ENCODE measurements at regions not wholly inside any gene's neighbourhood (a gene's known extent, or its start where the extent isn't known, plus 50 kb on each side); places are given as distances from the start of the nearest gene placed in this dataset.
"Not testable (repeated sequence)": the region's sequence is repeated elsewhere in the genome, so short reads cannot be mapped to it uniquely, and the experiment has no call there.

- no peak for DNase-seq
Measured at GRCh38 chr12:124379379-124379937, 84.6 kb downstream of the RFLNA start.

GRCh38 chr12:124378926-124379325 is 84.0 kb downstream of the RFLNA start:
- no peak for DNase-seq

- no peak for DNase-seq
Measured at GRCh38 chr12:124377981-124378509, 83.2 kb downstream of the RFLNA start.

- DNase-seq, result no peak
Measured at GRCh38 chr12:124376435-124376834, 81.5 kb downstream of the RFLNA start.

- no peak for DNase-seq
Measured at GRCh38 chr12:124375789-124376175, 80.9 kb downstream of the RFLNA start.

GRCh38 chr12:124375141-124375788 is 80.4 kb downstream of the RFLNA start:
- DNase-seq, result no peak

DNA sequence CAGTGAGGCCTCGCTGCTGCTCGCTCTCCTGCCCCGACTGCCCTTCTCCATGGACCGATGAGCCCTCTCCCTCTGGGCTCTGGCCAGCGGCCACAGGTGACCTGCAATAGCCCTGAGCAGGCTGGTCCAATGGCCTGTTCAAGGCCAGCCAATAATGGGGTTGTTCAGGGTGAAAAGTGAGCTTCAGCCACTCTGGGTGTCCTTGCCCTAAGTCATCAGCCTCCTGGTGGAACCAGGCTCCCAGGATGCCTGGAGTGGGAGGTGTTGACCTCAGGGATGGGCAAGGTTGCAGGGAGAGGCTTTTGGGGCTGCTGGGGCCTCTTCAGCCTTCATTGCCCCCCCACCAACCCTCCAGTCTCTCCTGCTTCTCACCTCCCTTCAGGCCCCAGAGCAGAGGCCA is 79.7 kb downstream of the RFLNA start:
- no peak for DNase-seq

- no peak for DNase-seq
Measured at GRCh38 chr12:124374147-124374546, 79.3 kb downstream of the RFLNA start.

DNA sequence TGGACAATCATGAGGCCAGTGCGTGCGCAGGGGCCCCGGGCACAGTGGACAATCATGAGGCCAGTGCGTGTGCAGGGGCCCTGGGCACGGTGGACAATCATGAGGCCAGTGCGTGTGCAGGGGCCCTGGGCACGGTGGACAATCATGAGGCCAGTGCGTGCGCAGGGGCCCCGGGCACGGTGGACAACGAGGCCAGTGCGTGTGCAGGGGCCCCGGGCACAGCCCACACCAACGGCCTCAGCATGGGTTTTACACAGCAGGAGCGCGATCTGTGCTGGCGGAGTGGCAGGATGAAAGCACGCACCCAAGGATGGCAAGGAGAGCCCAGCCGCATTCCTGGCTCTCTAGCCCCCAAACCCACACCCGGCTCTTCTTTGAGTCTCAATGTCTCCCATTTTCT is 78.8 kb downstream of the RFLNA start:
- not testable (repeated sequence) for DNase-seq

GRCh38 chr12:124372831-124373230 is 77.9 kb downstream of the RFLNA start:
- DNase-seq, result no peak

DNA sequence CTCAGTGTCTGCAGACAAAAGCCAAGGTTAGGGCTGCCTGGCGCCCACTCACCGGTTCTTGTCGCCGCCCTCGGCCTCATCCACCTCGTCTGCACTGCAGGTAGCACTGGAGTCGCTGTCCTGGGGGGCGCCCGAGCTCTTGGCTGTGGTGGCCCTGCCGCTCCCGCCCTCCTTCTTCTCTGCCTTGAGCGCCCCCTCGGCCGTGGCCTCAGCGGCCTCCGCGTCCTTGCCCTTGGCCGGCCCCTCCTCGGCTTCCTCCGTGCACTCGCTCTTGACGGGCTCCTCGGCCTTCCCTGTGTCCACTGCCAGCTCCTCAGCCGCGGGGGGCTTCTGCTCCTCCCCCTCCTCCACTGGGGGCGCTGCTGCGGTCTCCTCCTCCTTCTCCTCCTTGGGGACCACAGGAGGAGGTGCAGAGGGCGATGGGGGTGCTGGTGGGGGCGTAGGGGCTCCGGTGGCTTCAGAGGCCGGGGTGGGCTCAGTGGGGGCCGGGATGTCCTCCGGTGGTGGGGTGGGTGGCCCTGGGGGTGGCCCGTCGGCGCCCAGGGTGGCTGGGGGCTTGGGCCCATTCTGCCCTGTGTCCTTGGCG is 77.2 kb downstream of the RFLNA start:
- DNase-seq, result no peak

GRCh38 chr12:124371366-124371765 is 76.5 kb downstream of the RFLNA start:
- no peak for DNase-seq

- no peak for DNase-seq
Measured at GRCh38 chr12:124370851-124371250, 76.0 kb downstream of the RFLNA start.

- no peak for DNase-seq
Measured at GRCh38 chr12:124370384-124370783, 75.5 kb downstream of the RFLNA start.

DNA sequence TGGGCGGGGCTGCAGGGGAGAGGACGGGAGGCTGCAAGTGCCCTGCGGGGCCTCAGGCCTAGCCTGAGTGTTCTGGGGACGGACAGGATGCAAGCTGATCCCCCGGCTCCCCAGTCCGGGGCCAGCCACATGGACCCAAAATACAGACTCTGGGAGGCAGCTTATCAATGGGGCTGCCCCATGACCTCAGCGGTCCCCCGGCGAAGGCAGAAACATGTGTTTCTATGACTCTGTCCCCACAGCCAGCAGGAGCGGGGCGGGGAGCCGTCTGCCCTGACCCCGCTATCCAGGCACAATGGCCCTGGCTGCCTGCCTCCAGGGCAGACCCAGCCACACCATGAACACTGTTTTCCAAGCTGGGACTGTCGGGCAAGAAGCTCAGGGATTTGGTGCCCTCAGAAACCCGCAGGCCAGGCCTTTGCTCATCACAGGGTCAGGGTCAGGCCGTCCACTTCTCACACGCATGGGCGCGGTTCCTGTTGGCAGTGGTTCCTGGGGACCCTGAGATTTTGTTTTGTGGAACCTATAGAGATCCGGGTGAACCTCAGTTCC is 75.0 kb downstream of the RFLNA start:
- no peak for DNase-seq

DNA sequence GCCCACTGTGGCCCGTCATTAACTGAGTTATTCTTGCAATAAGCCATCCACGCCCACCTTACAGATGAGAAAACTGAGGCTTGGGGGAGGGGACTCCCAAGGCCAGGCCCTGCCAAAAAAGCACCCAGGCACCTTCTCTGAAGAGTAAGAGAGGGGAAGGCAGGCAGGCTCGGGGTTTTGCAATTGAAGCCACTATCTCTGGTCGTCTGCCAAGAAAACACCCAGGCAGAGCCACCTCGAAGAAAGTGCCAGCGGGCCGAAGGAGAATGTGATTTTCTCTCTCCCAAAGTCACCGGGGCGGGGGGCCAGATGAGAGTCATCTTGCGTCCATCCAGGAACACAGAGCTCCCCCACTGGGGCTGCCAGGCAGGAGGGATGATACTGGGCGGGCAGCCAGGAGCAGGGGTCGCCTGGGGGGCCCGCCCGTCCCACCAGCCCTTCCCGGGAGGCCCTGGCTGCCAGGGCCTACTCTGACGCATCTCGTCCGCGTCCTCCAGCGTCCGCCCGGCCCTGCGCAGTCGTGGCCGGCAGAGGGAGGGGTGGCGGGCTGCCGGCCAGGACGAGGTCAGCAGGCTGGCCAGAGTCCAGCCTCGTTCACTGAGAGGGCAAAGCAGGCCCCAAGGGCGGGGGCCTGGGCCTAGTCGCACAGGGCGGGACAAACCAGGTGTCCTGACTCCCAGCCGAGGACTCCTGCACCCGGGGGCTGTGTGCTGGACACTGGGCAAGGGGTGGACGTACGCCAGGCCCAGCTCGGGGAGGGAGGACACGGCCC is 74.3 kb downstream of the RFLNA start:
- DNase-seq, result no peak

GRCh38 chr12:124368421-124369032 is 73.6 kb downstream of the RFLNA start:
- DNase-seq, result no peak

- DNase-seq, result no peak
Measured at GRCh38 chr12:124365726-124366430, 71.0 kb downstream of the RFLNA start.
